IPS-20b (cell line): ENCODE measurements at regions not wholly inside any gene's neighbourhood (a gene's known extent, or its start where the extent isn't known, plus 50 kb on each side); places are given as distances from the start of the nearest gene placed in this dataset.

Experiments
- H3K27ac ChIP-seq: one replicate; pipeline ENCODE4 v1.5.1; 2013; ENCODE audit warnings: low read length
- H3K27me3 ChIP-seq: 2 replicates; pipeline ENCODE4 v1.6.1; 2013; ENCODE audit warnings: mild to moderate bottlenecking, low read length, inconsistent platforms; ENCODE audit not compliant: insufficient read depth
- H3K36me3 ChIP-seq: 2 replicates; pipeline ENCODE4 v1.6.1; 2013; ENCODE audit warnings: low read depth, mild to moderate bottlenecking, inconsistent platforms, low read length, moderate library complexity; ENCODE audit not compliant: insufficient read depth
- H3K4me1 ChIP-seq: 2 replicates; pipeline ENCODE4 v1.6.1; 2013; ENCODE audit warnings: mild to moderate bottlenecking, control low read depth, inconsistent platforms, low read length, moderate library complexity; ENCODE audit not compliant: insufficient read depth
- H3K4me3 ChIP-seq: 2 replicates; pipeline ENCODE4 v1.5.1; 2013; ENCODE audit warnings: mild to moderate bottlenecking, low read length, inconsistent platforms
- H3K9ac ChIP-seq: 2 replicates; pipeline ENCODE4 v1.6.1; 2013; ENCODE audit warnings: low read depth, mild to moderate bottlenecking, inconsistent platforms, low read length, moderate library complexity
- H3K9me3 ChIP-seq: 2 replicates; pipeline ENCODE4 v1.6.1; 2013; ENCODE audit warnings: mild to moderate bottlenecking, low read depth, low read length, inconsistent platforms; ENCODE audit not compliant: insufficient read depth

GRCh38 chr11:92892802-92893684 is 76.4 kb upstream of the MTNR1B start:
- no peaks in the 10 kb centered on the region for H3K4me1 ChIP-seq
- no peaks in the 10 kb centered on the region for H3K27me3 ChIP-seq
- H3K27ac ChIP-seq: no peak overlapping the region
- no peak overlapping the region for H3K4me3 ChIP-seq
- H3K36me3 ChIP-seq: no peaks in the 10 kb centered on the region
- H3K9ac ChIP-seq: no peak overlapping the region
- H3K9me3 ChIP-seq: no peaks in the 10 kb centered on the region

- H3K4me1 ChIP-seq: no peaks in the 10 kb centered on the region
- H3K36me3 ChIP-seq: no peaks in the 10 kb centered on the region
- no peak overlapping the region for H3K4me3 ChIP-seq
- no peaks in the 10 kb centered on the region for H3K9me3 ChIP-seq
- no peak overlapping the region for H3K9ac ChIP-seq
- H3K27ac ChIP-seq: no peak overlapping the region
- no peaks in the 10 kb centered on the region for H3K27me3 ChIP-seq
These were observed 75.3 kb upstream of the MTNR1B start for GRCh38 chr11:92894197-92894596.

- no peak overlapping the region for H3K27ac ChIP-seq
- H3K4me3 ChIP-seq: no peak overlapping the region
- H3K27me3 ChIP-seq: no peaks in the 10 kb centered on the region
- H3K36me3 ChIP-seq: no peaks in the 10 kb centered on the region
- no peaks in the 10 kb centered on the region for H3K4me1 ChIP-seq
- H3K9me3 ChIP-seq: no peaks in the 10 kb centered on the region
- no peak overlapping the region for H3K9ac ChIP-seq
These were observed 72.0 kb upstream of the MTNR1B start for GRCh38 chr11:92897487-92897886.

- Histone ChIP-seq H3K4me3 (no peak overlapping the region), H3K4me1 (no peaks in the 10 kb centered on the region), H3K9me3 (peaks cover 4% of the 10 kb centered on the region), H3K36me3 (no peaks in the 10 kb centered on the region), H3K9ac (no peak overlapping the region), H3K27me3 (no peaks in the 10 kb centered on the region), H3K27ac (no peak overlapping the region)
These were observed 67.0 kb upstream of the MTNR1B start for GRCh38 chr11:92902417-92902816.

GRCh38 chr11:92907671-92908070 is 61.8 kb upstream of the MTNR1B start:
- no peak overlapping the region for H3K27ac ChIP-seq
- no peaks in the 10 kb centered on the region for H3K27me3 ChIP-seq
- H3K4me1 ChIP-seq: no peaks in the 10 kb centered on the region
- no peak overlapping the region for H3K4me3 ChIP-seq
- H3K9ac ChIP-seq: no peak overlapping the region
- no peaks in the 10 kb centered on the region for H3K36me3 ChIP-seq
- peaks cover 4% of the 10 kb centered on the region for H3K9me3 ChIP-seq

GRCh38 chr11:92909214-92909613 is 60.2 kb upstream of the MTNR1B start:
- no peak overlapping the region for H3K9ac ChIP-seq
- H3K4me3 ChIP-seq: no peak overlapping the region
- H3K27ac ChIP-seq: no peak overlapping the region
- H3K9me3 ChIP-seq: peaks cover 3% of the 10 kb centered on the region
- no peaks in the 10 kb centered on the region for H3K4me1 ChIP-seq
- no peaks in the 10 kb centered on the region for H3K27me3 ChIP-seq
- no peaks in the 10 kb centered on the region for H3K36me3 ChIP-seq

- H3K9me3 ChIP-seq: no peaks in the 10 kb centered on the region
- no peaks in the 10 kb centered on the region for H3K36me3 ChIP-seq
- no peaks in the 10 kb centered on the region for H3K27me3 ChIP-seq
- no peak overlapping the region for H3K27ac ChIP-seq
- H3K9ac ChIP-seq: no peak overlapping the region
- no peak overlapping the region for H3K4me3 ChIP-seq
- no peaks in the 10 kb centered on the region for H3K4me1 ChIP-seq
These were observed 58.0 kb upstream of the MTNR1B start for GRCh38 chr11:92911478-92911877.

- H3K4me3 ChIP-seq: no peak overlapping the region
- H3K4me1 ChIP-seq: peaks cover 8% of the 10 kb centered on the region
- H3K9ac ChIP-seq: no peak overlapping the region
- no peaks in the 10 kb centered on the region for H3K36me3 ChIP-seq
- no peaks in the 10 kb centered on the region for H3K27me3 ChIP-seq
- no peak overlapping the region for H3K27ac ChIP-seq
- H3K9me3 ChIP-seq: no peaks in the 10 kb centered on the region
These were observed 53.9 kb upstream of the MTNR1B start for GRCh38 chr11:92915551-92915950.

GRCh38 chr11:92916299-92916698 is 53.2 kb upstream of the MTNR1B start:
- Histone ChIP-seq H3K27me3 (no peaks in the 10 kb centered on the region), H3K4me3 (no peak overlapping the region), H3K9me3 (no peaks in the 10 kb centered on the region), H3K36me3 (no peaks in the 10 kb centered on the region), H3K9ac (no peak overlapping the region), H3K27ac (no peak overlapping the region), H3K4me1 (peaks cover 8% of the 10 kb centered on the region)

- H3K4me3 ChIP-seq: no peak overlapping the region
- no peaks in the 10 kb centered on the region for H3K27me3 ChIP-seq
- no peak overlapping the region for H3K27ac ChIP-seq
- peaks cover 8% of the 10 kb centered on the region for H3K4me1 ChIP-seq
- H3K36me3 ChIP-seq: no peaks in the 10 kb centered on the region
- H3K9me3 ChIP-seq: no peaks in the 10 kb centered on the region
- H3K9ac ChIP-seq: no peak overlapping the region
These were observed 51.5 kb upstream of the MTNR1B start for GRCh38 chr11:92917927-92918326.

- H3K9ac ChIP-seq: no peak overlapping the region
- H3K4me1 ChIP-seq: peaks cover 8% of the 10 kb centered on the region
- no peaks in the 10 kb centered on the region; the same call in 1 of the 2 replicates for H3K9me3 ChIP-seq
- H3K27me3 ChIP-seq: no peaks in the 10 kb centered on the region
- H3K36me3 ChIP-seq: no peaks in the 10 kb centered on the region
- no peak overlapping the region for H3K27ac ChIP-seq
- no peak overlapping the region for H3K4me3 ChIP-seq
These were observed 50.4 kb upstream of the MTNR1B start for GRCh38 chr11:92919048-92919447.
